ENCODE measurements at regions not wholly inside any gene's neighbourhood (a gene's known extent, or its start where the extent isn't known, plus 50 kb on each side); places are given as distances from the start of the nearest gene placed in this dataset.

DNA sequence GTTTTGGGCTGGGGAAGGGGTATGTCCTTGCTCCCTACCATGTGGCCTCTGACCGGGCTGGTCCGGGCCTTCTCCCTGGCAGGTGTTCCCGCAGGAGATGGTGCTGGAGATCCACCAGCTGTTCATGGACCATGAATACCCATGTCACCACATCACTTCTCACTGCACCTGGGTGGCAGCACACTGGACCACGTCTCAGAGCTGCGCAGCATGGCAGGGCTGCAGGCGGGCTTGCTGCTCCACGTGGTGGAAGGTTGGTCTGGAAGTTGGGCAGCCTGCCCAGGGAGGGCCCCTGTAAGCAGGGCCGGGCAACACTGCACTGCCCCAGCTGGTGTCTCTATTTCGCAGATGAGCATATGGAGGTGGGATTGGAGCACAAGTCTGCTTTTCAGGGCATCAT, 169.5 kb upstream of the ZNF267 start:
- TF ChIP-seq EZH2phosphoT487 (IDR thresholded peaks at IDR 0.05; ENCODE audit: insufficient read depth, low read depth) (no peak), EZH2 (IDR thresholded peaks at IDR 0.05; ENCODE audit: insufficient read depth, poor library complexity, severe bottlenecking) (no peak)

Measured in GM23248 (cell line).